ENCODE measurements at regions not wholly inside any gene's neighbourhood (a gene's known extent, or its start where the extent isn't known, plus 50 kb on each side); places are given as distances from the start of the nearest gene placed in this dataset. TPM values are rescaled to one million over a fixed set of nuclear protein-coding genes. Genes with fewer than 3 reads are reported as not detected.

- no peak for TF ChIP-seq CTCF (IDR thresholded peaks at IDR 0.05; ENCODE audit: insufficient read depth, low read depth, low read length)
- H3K4me3 ChIP-seq (ENCODE audit: low read depth, low read length), result no peak overlapping the region
- DNase-seq (ENCODE audit: low read depth), result no peak
Measured at GRCh38 chr3:159936541-159936940, 52.1 kb upstream of the IL12A start.

- no peak overlapping the region for H3K4me3 ChIP-seq (ENCODE audit: low read depth, low read length)
- no peak for DNase-seq (ENCODE audit: low read depth)
- no peak for TF ChIP-seq CTCF (IDR thresholded peaks at IDR 0.05; ENCODE audit: insufficient read depth, low read depth, low read length)
Measured at GRCh38 chr3:159937561-159938166, 51.0 kb upstream of the IL12A start.

DNA sequence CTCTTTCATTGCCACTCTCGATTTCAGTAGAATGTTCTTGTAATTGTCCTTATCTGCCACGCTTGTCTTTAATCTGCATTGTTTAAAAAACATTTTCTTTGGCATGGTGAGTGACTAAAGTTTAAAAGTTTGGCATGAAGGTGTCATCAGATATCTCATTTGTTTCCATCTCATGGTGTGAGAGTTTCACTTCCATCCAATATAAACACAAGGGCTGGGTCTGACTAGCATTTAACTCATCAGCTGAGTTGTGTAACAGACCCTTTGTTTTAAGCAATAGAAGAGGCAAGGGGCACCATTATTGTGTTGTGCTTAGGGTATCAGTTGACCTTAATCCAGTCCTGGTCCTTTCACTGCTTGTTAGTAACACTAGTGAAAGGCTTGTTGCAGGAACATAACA lies 49.9 kb upstream of the IL12A start:
- no peak for TF ChIP-seq CTCF (IDR thresholded peaks at IDR 0.05; ENCODE audit: insufficient read depth, low read depth, low read length)
- no peak for DNase-seq (ENCODE audit: low read depth)

More for the DNA sequence above, 49.9 kb upstream of the IL12A start:
- H3K4me3 ChIP-seq (ENCODE audit: low read depth, low read length), result no peak overlapping the region

Small RNA genes lying in the stretch of these regions (small RNA-seq; reads per million reads assigned to genes)
- gene MIR3919 (1.7 reads per million, percentile 42 among the genes with 10 or more reads in this experiment), gene RNU2-31P (not detected)
